ENCODE measurements at regions not wholly inside any gene's neighbourhood (a gene's known extent, or its start where the extent isn't known, plus 50 kb on each side); places are given as distances from the start of the nearest gene placed in this dataset.

- Histone ChIP-seq H3K23ac (ENCODE audit: low read depth, low read length) (no peak overlapping the region), H3K9ac (ENCODE audit: low read depth, low read length) (no peak overlapping the region), H3K18ac (ENCODE audit: low read depth, low read length) (no peak overlapping the region), H2AFZ (replicated peaks; ENCODE audit: low read length, poor library complexity) (no peak overlapping the region), H4K5ac (ENCODE audit: low read depth, low read length) (no peak overlapping the region), H3K14ac (replicated peaks; ENCODE audit: low read depth, low read length) (no peak overlapping the region), H3K4me1 (ENCODE audit: control insufficient read depth, insufficient read depth, low read length) (no peaks in the 10 kb centered on the region; the same call in none of the 2 replicates), H3K9me1 (ENCODE audit: insufficient read depth, low read length) (no peaks in the 10 kb centered on the region; the same call in 1 of the 2 replicates), H2BK120ac (ENCODE audit: low read depth, low read length) (no peak overlapping the region), H3K27me3 (ENCODE audit: control insufficient read depth, insufficient read depth, low read length) (no peaks in the 10 kb centered on the region), H3K36me3 (ENCODE audit: control insufficient read depth, insufficient read depth, low read length) (no peaks in the 10 kb centered on the region), H2BK15ac (ENCODE audit: low read depth, low read length) (no peak overlapping the region), H2BK20ac (ENCODE audit: low read depth, low read length) (no peak overlapping the region), H3K4me3 (ENCODE audit: insufficient read depth, low read depth, low read length) (no peak overlapping the region), H4K91ac (ENCODE audit: insufficient read depth, low read depth, low read length) (no peak overlapping the region), H4K8ac (ENCODE audit: low read depth in 2 of 2, low read length in 2 of 2) (no peak overlapping the region), H3K4ac (ENCODE audit: low read depth, low read length) (no peak overlapping the region), H4K20me1 (ENCODE audit: insufficient read depth, low read length) (no peaks in the 10 kb centered on the region), H3K27ac (ENCODE audit: insufficient read depth, low read length) (no peak overlapping the region), H2AK9ac (replicated peaks; ENCODE audit: low read depth, low read length, poor library complexity) (no peak overlapping the region), H2AK5ac (ENCODE audit: low read depth, low read length) (no peak overlapping the region), H3K56ac (ENCODE audit: extremely low read depth, insufficient read depth, low read length) (no peak overlapping the region), H3K9me3 (ENCODE audit: control insufficient read depth, insufficient read depth, low read length) (no peaks in the 10 kb centered on the region), H3K4me2 (ENCODE audit: low read depth, low read length) (no peak overlapping the region), H2BK5ac (ENCODE audit: low read depth, low read length, poor library complexity, severe bottlenecking) (no peak overlapping the region), H3K79me1 (ENCODE audit: low read depth in 1 of 2, low read length in 2 of 2) (no peaks in the 10 kb centered on the region)
- no TSS peak for BruUV-seq (replicated peaks)
- ChIA-PET CTCF (interaction anchor here (0.6 kb wide), 2 partner anchors 10 to 207 kb away, joined by 3 to 4 read pairs; no protein-coding TSS in a partner anchor), POLR2A (ENCODE audit: unreplicated experiment) (no interaction called here)
- dilution Hi-C loops (cut with HindIII; ENCODE audit: low sequenced_read_pairs, unreplicated experiment), result no loop called here
- in situ Hi-C loops (cut with MboI; ENCODE audit: low sequenced_read_pairs), result no loop called here
- TF ChIP-seq RAD21 (IDR thresholded peaks at IDR 0.05; ENCODE audit: low read length), result no peak
- TF ChIP-seq RFX5 (IDR thresholded peaks at IDR 0.05; ENCODE audit: low read depth, low read length), result no peak
- TF ChIP-seq USF2 (IDR thresholded peaks at IDR 0.05; ENCODE audit: low read depth, low read length), result no peak; the same call in 1 of the 2 replicates
- no peak for TF ChIP-seq POLR2A (IDR thresholded peaks at IDR 0.05; ENCODE audit: low read depth, low read length)
- TF ChIP-seq MAFK (IDR thresholded peaks at IDR 0.05; ENCODE audit: low read depth, low read length), result no peak
- TF ChIP-seq MXI1 (IDR thresholded peaks at IDR 0.05; ENCODE audit: borderline replicate concordance, low read depth, low read length), result no peak
- TF ChIP-seq CHD1 (IDR thresholded peaks at IDR 0.05; ENCODE audit: low read depth, low read length), result no peak
- no peak for TF ChIP-seq NFE2L2 (IDR thresholded peaks at IDR 0.05; ENCODE audit: low read depth, low read length)
- TF ChIP-seq ELK1 (IDR thresholded peaks at IDR 0.05; ENCODE audit: borderline replicate concordance, low read depth, low read length), result no peak
- no peak for TF ChIP-seq CEBPB (IDR thresholded peaks at IDR 0.05; ENCODE audit: low read depth, low read length)
- TF ChIP-seq SMC3 (IDR thresholded peaks at IDR 0.05; ENCODE audit: low read depth, low read length), result no peak
- TF ChIP-seq MAZ (IDR thresholded peaks at IDR 0.05; ENCODE audit: borderline replicate concordance, low read depth, low read length), result no peak
- TF ChIP-seq FOS (IDR thresholded peaks at IDR 0.05; ENCODE audit: low read depth, low read length), result no peak
- no peak for TF ChIP-seq CTCF (conservative IDR thresholded peaks at IDR 0.05; ENCODE audit: low read depth, low read length)
- no peak for TF ChIP-seq BHLHE40 (IDR thresholded peaks at IDR 0.05; ENCODE audit: low read depth, low read length)
- no peak for TF ChIP-seq RCOR1 (IDR thresholded peaks at IDR 0.05; ENCODE audit: insufficient replicate concordance, low read length)
- intact Hi-C loops (cut with micrococcal nuclease), result no loop called here
- 100% methylated on average over 1 of the region's 1 CpG; no CpG with 5 or more reads in 1 of the 2 experiments for WGBS, 2 experiments (ENCODE audit: extremely low coverage in 2 of 2, insufficient read length in 1 of 2)
- DNase-seq (no peak), ATAC-seq (ENCODE audit: low read depth) (peak; percentile 29; the same call in 1 of the 2 replicates)
Measured at GRCh38 chr3:150174179-150174578, 203.5 kb upstream of the PFN2 start.

All from IMR-90 (cell line).